WTC11 (cell line): ENCODE measurements at regions not wholly inside any gene's neighbourhood (a gene's known extent, or its start where the extent isn't known, plus 50 kb on each side); places are given as distances from the start of the nearest gene placed in this dataset.

ENCODE experiments used
- ATAC-seq: fragments of 200-7000 bp; cut with Tn5 transposase; 2 replicates; pipeline ENCODE4 v1.10.0; 2021; ENCODE audit warnings: mild to moderate bottlenecking, moderate library complexity
- CTCF ChIA-PET: fragments of 300-600 bp; sonication (Branson Sonifier 250); formaldehyde crosslinking; loops from one replicate; lab custom pipeline; 2021; ENCODE audit warnings: antibody characterized with exemption; lab: Charles Lee
- POLR2A ChIA-PET: fragments of 350-600 bp; sonication (Branson Sonifier 250); formaldehyde crosslinking; loops from one replicate; lab custom pipeline; 2021; ENCODE audit warnings: antibody characterized with exemption; lab: Charles Lee
- DNase-seq: peaks from one replicate; pipeline ENCODE4 v3.0.0; 2021; ENCODE audit warnings: low spot score
- H3K27ac Mint-ChIP-seq: 2 replicates; pipeline ENCODE4 v1.8.0; 2021; ENCODE audit warnings: mixed read lengths
- H3K27me3 Mint-ChIP-seq: 2 replicates; pipeline ENCODE4 v1.8.0; 2021; ENCODE audit warnings: low read depth, mild to moderate bottlenecking, moderate library complexity, mixed read lengths
- H3K36me3 Mint-ChIP-seq: 2 replicates; pipeline ENCODE4 v1.8.0; 2021; ENCODE audit warnings: mixed read lengths
- H3K4me1 Mint-ChIP-seq: 2 replicates; pipeline ENCODE4 v1.8.0; 2022; ENCODE audit warnings: mixed read lengths
- H3K4me3 Mint-ChIP-seq: 2 replicates; pipeline ENCODE4 v1.8.0; 2021; ENCODE audit warnings: mild to moderate bottlenecking, moderate library complexity, mixed read lengths
- H3K9me3 Mint-ChIP-seq: 2 replicates; pipeline ENCODE4 v1.8.0; 2021; ENCODE audit warnings: mixed read lengths
- ATF2 ChIP-seq: sonication (generic); formaldehyde crosslinking; IDR thresholded peaks from 2 replicates; pipeline ENCODE4 v1.8.1; 2022; ENCODE audit warnings: low read depth, missing genetic modification reagents, borderline replicate concordance
- CREB1 ChIP-seq: sonication (generic); formaldehyde crosslinking; IDR thresholded peaks from 2 replicates; pipeline ENCODE4 v1.8.0; 2023; ENCODE audit warnings: mild to moderate bottlenecking, missing genetic modification reagents
- E2F1 ChIP-seq: sonication (generic); formaldehyde crosslinking; IDR thresholded peaks from 2 replicates; pipeline ENCODE4 v1.8.0; 2022; ENCODE audit warnings: mild to moderate bottlenecking, missing genetic modification reagents
- E2F5 ChIP-seq: sonication (generic); formaldehyde crosslinking; IDR thresholded peaks from 2 replicates; pipeline ENCODE4 v1.8.1; 2022; ENCODE audit warnings: mild to moderate bottlenecking, moderate library complexity, missing genetic modification reagents
- ELF4 ChIP-seq: sonication (generic); formaldehyde crosslinking; IDR thresholded peaks from 2 replicates; pipeline ENCODE4 v1.8.1; 2022; ENCODE audit warnings: low read depth, mild to moderate bottlenecking, moderate library complexity, missing genetic modification reagents
- FOXJ3 ChIP-seq: sonication (generic); formaldehyde crosslinking; IDR thresholded peaks from 2 replicates; pipeline ENCODE4 v1.9.0; 2021; ENCODE audit warnings: missing genetic modification reagents, mild to moderate bottlenecking, borderline replicate concordance
- FOXP4 ChIP-seq: sonication (generic); formaldehyde crosslinking; IDR thresholded peaks from 2 replicates; pipeline ENCODE4 v1.8.0; 2022; ENCODE audit warnings: mild to moderate bottlenecking, missing genetic modification reagents
- GABPB1 ChIP-seq: sonication (generic); formaldehyde crosslinking; IDR thresholded peaks from 2 replicates; pipeline ENCODE4 v1.8.1; 2023; ENCODE audit warnings: mild to moderate bottlenecking, missing genetic modification reagents
- HMGXB4 ChIP-seq: sonication (generic); formaldehyde crosslinking; IDR thresholded peaks from 2 replicates; pipeline ENCODE4 v1.8.1; 2023; ENCODE audit warnings: mild to moderate bottlenecking, moderate library complexity, missing genetic modification reagents
- MAX ChIP-seq: sonication (generic); formaldehyde crosslinking; IDR thresholded peaks from 2 replicates; pipeline ENCODE4 v1.8.0; 2022; ENCODE audit warnings: mild to moderate bottlenecking, missing genetic modification reagents
- NFATC4 ChIP-seq: fragments of 250-450 bp; sonication (Bioruptor Pico); IDR thresholded peaks from 2 replicates; pipeline ENCODE4 v1.9.0; 2021; ENCODE audit warnings: mild to moderate bottlenecking
- NFYB ChIP-seq: sonication (generic); formaldehyde crosslinking; conservative IDR thresholded peaks from 2 replicates; pipeline ENCODE4 v1.8.0; 2022; ENCODE audit warnings: low read depth, missing genetic modification reagents
- NR2C2 ChIP-seq: sonication (generic); formaldehyde crosslinking; IDR thresholded peaks from 2 replicates; pipeline ENCODE4 v1.8.0; 2022; ENCODE audit warnings: mild to moderate bottlenecking, missing genetic modification reagents
- RELA ChIP-seq: sonication (generic); formaldehyde crosslinking; IDR thresholded peaks from 2 replicates; pipeline ENCODE4 v1.8.1; 2022; ENCODE audit warnings: missing genetic modification reagents, mild to moderate bottlenecking, borderline replicate concordance
- TP53 ChIP-seq: sonication (generic); formaldehyde crosslinking; IDR thresholded peaks from 2 replicates; pipeline ENCODE4 v1.8.1; 2023; ENCODE audit warnings: mild to moderate bottlenecking, missing genetic modification reagents
- ZMAT4 ChIP-seq: fragments of 250-450 bp; sonication (Bioruptor Pico); IDR thresholded peaks from 2 replicates; pipeline ENCODE4 v1.9.0; 2021; ENCODE audit warnings: mild to moderate bottlenecking
- ZNF219 ChIP-seq: sonication (generic); formaldehyde crosslinking; IDR thresholded peaks from 2 replicates; pipeline ENCODE4 v1.8.0; 2023; ENCODE audit warnings: missing genetic modification reagents, mild to moderate bottlenecking, borderline replicate concordance
- ZNF263 ChIP-seq: sonication (generic); formaldehyde crosslinking; IDR thresholded peaks from 2 replicates; pipeline ENCODE4 v1.8.1; 2022; ENCODE audit warnings: low read depth, mild to moderate bottlenecking, moderate library complexity, missing genetic modification reagents
- ZNF425 ChIP-seq: fragments of 250-450 bp; sonication (Bioruptor Pico); conservative IDR thresholded peaks from 2 replicates; pipeline ENCODE4 v1.9.0; 2021; ENCODE audit warnings: mild to moderate bottlenecking
- ZNF532 ChIP-seq: fragments of 250-450 bp; sonication (Bioruptor Pico); IDR thresholded peaks from 2 replicates; pipeline ENCODE4 v1.9.0; 2021; ENCODE audit warnings: mild to moderate bottlenecking, borderline replicate concordance

GRCh38 chr6:54706391-54706790 lies 140.2 kb upstream of the FAM83B start (continued):
- TF ChIP-seq FOXP4 (no peak), E2F5 (CRISPR knock-in tag) (no peak), E2F1 (no peak)

GRCh38 chr6:54706844-54707605 lies 139.5 kb upstream of the FAM83B start:
- POLR2A ChIA-PET: no interaction called here
- ATAC-seq: peak; percentile 46
- CTCF ChIA-PET: interaction anchor here (0.8 to 4.4 kb wide), 2 partner anchors 11 to 356 kb away, joined by 3 to 35 read pairs; no protein-coding TSS in a partner anchor
- Mint-ChIP-seq H3K36me3 (no peaks in the 10 kb centered on the region), H3K4me1 (peaks cover 30% of the 10 kb centered on the region), H3K9me3 (0 out of 2 replicates have a peak, but pooled peaks cover 3% of the 10 kb centered on the region), H3K27ac (no peak overlapping the region), H3K4me3 (no peak overlapping the region), H3K27me3 (no peaks in the 10 kb centered on the region)
- no peak for TF ChIP-seq ZNF263 (CRISPR knock-in tag)
- TF ChIP-seq ZMAT4: no peak
- no peak for TF ChIP-seq ZNF425 (CRISPR knock-in tag)
- no peak for TF ChIP-seq CREB1
- no peak for TF ChIP-seq NR2C2 (CRISPR knock-in tag)
- no peak for TF ChIP-seq GABPB1 (CRISPR knock-in tag)
- TF ChIP-seq NFYB (CRISPR knock-in tag): no peak
- no peak for TF ChIP-seq TP53 (CRISPR knock-in tag)
- no peak for TF ChIP-seq ATF2 (CRISPR knock-in tag)
- TF ChIP-seq RELA (CRISPR knock-in tag): no peak
- TF ChIP-seq ZNF219 (CRISPR knock-in tag): no peak
- no peak for TF ChIP-seq MAX (CRISPR knock-in tag)
- TF ChIP-seq ZNF532 (CRISPR knock-in tag): no peak
- no peak for TF ChIP-seq NFATC4 (CRISPR knock-in tag)
- no peak for TF ChIP-seq HMGXB4
- TF ChIP-seq FOXJ3 (CRISPR knock-in tag): no peak
- no peak for TF ChIP-seq ELF4 (CRISPR knock-in tag)
- DNase-seq: no peak
